CD14-positive monocyte (primary cell): ENCODE measurements at regions not wholly inside any gene's neighbourhood (a gene's known extent, or its start where the extent isn't known, plus 50 kb on each side); places are given as distances from the start of the nearest gene placed in this dataset.

Experiments used
- DNase-seq, 3 donors: peaks; one replicate each; pipeline ENCODE4 v3.0.0-alpha.2; 2011 to 2022
- H2AFZ ChIP-seq: 2 replicates; pipeline ENCODE4 v1.6.0; 2012; ENCODE audit warnings: mild to moderate bottlenecking, low read depth, low read length, inconsistent platforms; ENCODE audit not compliant: insufficient read depth, poor library complexity, severe bottlenecking
- H3K27ac ChIP-seq, 2 donors: 1 replicate in 1 of 2; 2 replicates in 1 of 2; pipeline ENCODE4 v1.5.1; 2012 to 2013; ENCODE audit warnings: low read length in 2 of 2, control low read depth in 1 of 2, inconsistent platforms in 1 of 2, low read depth in 1 of 2, mild to moderate bottlenecking in 1 of 2
- H3K27me3 ChIP-seq, 2 donors: one replicate each; pipeline versions ENCODE4 v1.6.0 to v1.6.1; 2011 to 2013; ENCODE audit warnings: low read length in 2 of 2; ENCODE audit not compliant: control insufficient read depth in 2 of 2, insufficient read depth in 2 of 2
- H3K36me3 ChIP-seq, 2 donors: replicated peaks in 1 of 2; 1 replicate in 1 of 2; 2 replicates in 1 of 2; pipeline versions ENCODE4 v1.5.1 to v1.6.1; 2012 to 2013; ENCODE audit warnings: low read length in 2 of 2, control low read depth in 1 of 2, inconsistent platforms in 1 of 2, mild to moderate bottlenecking in 1 of 2; ENCODE audit not compliant: insufficient read depth in 2 of 2, control insufficient read depth in 1 of 2
- H3K4me1 ChIP-seq, 2 donors: 1 replicate in 1 of 2; 2 replicates in 1 of 2; pipeline versions ENCODE4 v1.5.1 to v1.6.1; 2012 to 2013; ENCODE audit warnings: low read length in 2 of 2, control low read depth in 1 of 2, inconsistent platforms in 1 of 2, mild to moderate bottlenecking in 1 of 2, moderate library complexity in 1 of 2; ENCODE audit not compliant: insufficient read depth in 2 of 2, control insufficient read depth in 1 of 2
- H3K4me2 ChIP-seq: replicated peaks from 2 replicates; pipeline ENCODE3; 2012; ENCODE audit warnings: low read length, moderate library complexity, mild to moderate bottlenecking; ENCODE audit not compliant: poor library complexity, severe bottlenecking; ENCODE audit errors: extremely low read depth
- H3K4me3 ChIP-seq, 3 experiments: fragments of 200-600 bp in 1 of 3; sonication (generic) in 1 of 3; replicated peaks in 1 of 3; 1 replicate in 2 of 3; 2 replicates in 1 of 3; pipeline ENCODE4 v1.5.1; 2011 to 2013; ENCODE audit warnings: low read length in 3 of 3, mild to moderate bottlenecking in 3 of 3, control low read depth in 2 of 3, low read depth in 2 of 3, inconsistent platforms in 1 of 3, moderate library complexity in 1 of 3
- H3K79me2 ChIP-seq: 2 replicates; pipeline ENCODE4 v1.6.0; 2012; ENCODE audit warnings: mild to moderate bottlenecking, control low read depth, inconsistent platforms, low read length, moderate library complexity; ENCODE audit not compliant: insufficient read depth
- H3K9ac ChIP-seq: 2 replicates; pipeline ENCODE4 v1.6.0; 2017; ENCODE audit warnings: low read length, mild to moderate bottlenecking; ENCODE audit not compliant: insufficient read depth, poor library complexity, severe bottlenecking
- H3K9me3 ChIP-seq, 2 donors: replicated peaks in 1 of 2; 1 replicate in 1 of 2; 2 replicates in 1 of 2; pipeline versions ENCODE4 v1.5.1 to v1.6.1; 2012 to 2013; ENCODE audit warnings: low read length in 2 of 2, control low read depth in 1 of 2; ENCODE audit not compliant: control insufficient read depth in 1 of 2, insufficient read depth in 1 of 2
- H4K20me1 ChIP-seq: 2 replicates; pipeline ENCODE4 v1.6.0; 2012; ENCODE audit warnings: mild to moderate bottlenecking, low read length, control low read depth, moderate library complexity; ENCODE audit not compliant: insufficient read depth
- H3K27ac Mint-ChIP-seq, 7 donors: one replicate each; pipeline ENCODE4 v1.8.0; 2020; ENCODE audit warnings: mild to moderate bottlenecking in 7 of 7, mixed read lengths in 7 of 7, moderate library complexity in 6 of 7, inconsistent platforms in 2 of 7
- H3K27me3 Mint-ChIP-seq, 3 donors: one replicate each; pipeline ENCODE4 v1.8.0; 2021 to 2022; ENCODE audit warnings: low read depth in 3 of 3, mild to moderate bottlenecking in 3 of 3, mixed read lengths in 3 of 3, moderate library complexity in 3 of 3, inconsistent platforms in 1 of 3
- H3K36me3 Mint-ChIP-seq, 2 donors: one replicate each; pipeline ENCODE4 v1.8.0; 2020; ENCODE audit warnings: mixed read lengths in 2 of 2, inconsistent platforms in 1 of 2, mild to moderate bottlenecking in 1 of 2
- H3K4me1 Mint-ChIP-seq: one replicate; pipeline ENCODE4 v1.8.0; 2020; ENCODE audit warnings: mild to moderate bottlenecking, mixed read lengths
- H3K4me3 Mint-ChIP-seq, 2 donors: one replicate each; pipeline ENCODE4 v1.8.0; 2020; ENCODE audit warnings: mild to moderate bottlenecking in 2 of 2, mixed read lengths in 2 of 2, moderate library complexity in 1 of 2
- H3K9me3 Mint-ChIP-seq, 7 donors: one replicate each; pipeline ENCODE4 v1.8.0; 2020 to 2022; ENCODE audit warnings: mixed read lengths in 7 of 7, mild to moderate bottlenecking in 6 of 7, moderate library complexity in 6 of 7, inconsistent platforms in 2 of 7
- WGBS: methylation state at CpG from one replicate; pipeline ENCODE4 v1.1.5; 2013; ENCODE audit warnings: missing lambda C conversion rate; ENCODE audit not compliant: insufficient coverage; 5-methylcytosine and 5-hydroxymethylcytosine counted together
- intact Hi-C, 2 donors: fragments of 100-400 bp; cut with micrococcal nuclease; formaldehyde crosslinking; loops; one replicate each; pipeline versions ENCODE4 v1.15.0 to v1.15.1; 2023
- TF ChIP-seq, protein P1 (sequence below): fragments of 200-600 bp; IDR thresholded peaks from one replicate; pipeline ENCODE4 v1.8.0; 2022; ENCODE audit warnings: antibody characterized with exemption, mild to moderate bottlenecking

DNA sequence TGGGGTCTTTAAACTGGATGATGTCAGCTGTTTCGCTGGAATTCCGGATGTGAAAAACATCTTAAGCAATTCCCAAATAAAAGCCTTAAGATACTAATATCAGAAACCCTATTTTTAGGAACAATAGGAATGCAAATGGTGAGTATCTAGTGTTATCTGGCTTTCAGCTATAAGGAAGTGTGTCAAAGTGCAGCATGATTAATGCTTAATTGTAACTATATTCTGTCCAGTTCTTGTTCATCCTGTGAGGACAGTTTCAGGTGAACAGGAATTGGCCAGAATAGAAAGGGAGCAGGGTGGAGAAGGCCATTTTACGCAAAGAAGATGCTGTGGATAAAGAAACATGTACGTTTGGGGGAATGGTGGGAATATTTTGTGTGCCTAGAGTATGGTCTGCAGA, 108.2 kb downstream of the RASSF10 start:
- Histone ChIP-seq H3K27me3 (no peaks in the 10 kb centered on the region), H3K9ac (no peak overlapping the region), H3K4me1 (no peaks in the 10 kb centered on the region), H3K4me2 (no peak overlapping the region), H2AFZ (no peak overlapping the region), H3K27ac (no peak overlapping the region), H3K36me3 (no peaks in the 10 kb centered on the region), H3K4me3 (no peak overlapping the region), H3K79me2 (no peaks in the 10 kb centered on the region), H3K9me3 (no peaks in the 10 kb centered on the region), H4K20me1 (no peaks in the 10 kb centered on the region)
- Mint-ChIP-seq H3K27me3 (peaks cover 5 to 16% (median 10%) of the 10 kb centered on the region in 3 donors), H3K27ac (no peak overlapping the region), H3K4me3 (no peak overlapping the region), H3K9me3 (peaks cover 0 to 2% (median 0%) of the 10 kb centered on the region in 7 donors), H3K4me1 (peaks cover 7% of the 10 kb centered on the region), H3K36me3 (no peaks in the 10 kb centered on the region)
- intact Hi-C loops, result no loop called here
- WGBS, result 0% methylated on average over 1 of the region's 4 CpGs
- TF ChIP-seq, protein P1, sequence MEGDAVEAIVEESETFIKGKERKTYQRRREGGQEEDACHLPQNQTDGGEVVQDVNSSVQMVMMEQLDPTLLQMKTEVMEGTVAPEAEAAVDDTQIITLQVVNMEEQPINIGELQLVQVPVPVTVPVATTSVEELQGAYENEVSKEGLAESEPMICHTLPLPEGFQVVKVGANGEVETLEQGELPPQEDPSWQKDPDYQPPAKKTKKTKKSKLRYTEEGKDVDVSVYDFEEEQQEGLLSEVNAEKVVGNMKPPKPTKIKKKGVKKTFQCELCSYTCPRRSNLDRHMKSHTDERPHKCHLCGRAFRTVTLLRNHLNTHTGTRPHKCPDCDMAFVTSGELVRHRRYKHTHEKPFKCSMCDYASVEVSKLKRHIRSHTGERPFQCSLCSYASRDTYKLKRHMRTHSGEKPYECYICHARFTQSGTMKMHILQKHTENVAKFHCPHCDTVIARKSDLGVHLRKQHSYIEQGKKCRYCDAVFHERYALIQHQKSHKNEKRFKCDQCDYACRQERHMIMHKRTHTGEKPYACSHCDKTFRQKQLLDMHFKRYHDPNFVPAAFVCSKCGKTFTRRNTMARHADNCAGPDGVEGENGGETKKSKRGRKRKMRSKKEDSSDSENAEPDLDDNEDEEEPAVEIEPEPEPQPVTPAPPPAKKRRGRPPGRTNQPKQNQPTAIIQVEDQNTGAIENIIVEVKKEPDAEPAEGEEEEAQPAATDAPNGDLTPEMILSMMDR, result no peak
- DNase-seq, result no peak

DNA sequence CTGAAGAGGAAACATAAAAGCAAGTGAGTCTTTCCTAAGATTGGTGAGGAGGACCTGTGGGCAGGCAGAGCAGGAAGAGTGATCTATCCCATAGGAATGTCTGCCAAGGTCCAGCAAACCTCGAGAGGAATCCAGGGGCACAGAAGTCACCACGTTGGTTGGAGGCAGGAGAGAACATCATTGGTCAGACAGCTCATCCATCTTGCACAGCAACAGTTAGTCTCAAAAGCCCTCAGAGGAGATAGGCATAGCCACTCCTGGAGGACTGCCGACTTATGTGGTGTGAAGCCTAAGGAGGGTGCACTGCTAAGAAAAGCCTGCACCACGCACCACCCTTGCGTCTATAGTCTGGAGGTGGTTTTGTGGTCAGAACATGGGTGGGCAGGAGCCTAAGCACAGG, 109.1 kb downstream of the RASSF10 start:
- peaks cover 0 to 4% (median under 1%) of the 10 kb centered on the region in 7 donors for H3K9me3 Mint-ChIP-seq
- WGBS, result 91% methylated on average over 5 of the region's 5 CpGs
- TF ChIP-seq, protein P1, result no peak
- H3K4me2 ChIP-seq, result no peak overlapping the region
- H3K27ac ChIP-seq, result no peak overlapping the region
- intact Hi-C loops, result no loop called here
- H4K20me1 ChIP-seq, result no peaks in the 10 kb centered on the region
- H3K27me3 ChIP-seq, result no peaks in the 10 kb centered on the region
- H3K36me3 Mint-ChIP-seq, result no peaks in the 10 kb centered on the region
- H3K9me3 ChIP-seq, result no peaks in the 10 kb centered on the region
- no peak overlapping the region for H3K4me3 ChIP-seq
- H3K27me3 Mint-ChIP-seq, result peaks cover 5 to 17% (median 10%) of the 10 kb centered on the region in 3 donors
- DNase-seq, result no peak
- H3K36me3 ChIP-seq, result no peaks in the 10 kb centered on the region
- no peak overlapping the region for H3K27ac Mint-ChIP-seq
- no peaks in the 10 kb centered on the region for H3K79me2 ChIP-seq
- H3K4me3 Mint-ChIP-seq, result no peak overlapping the region
- H3K9ac ChIP-seq, result no peak overlapping the region
- no peaks in the 10 kb centered on the region for H3K4me1 Mint-ChIP-seq
- H2AFZ ChIP-seq, result no peak overlapping the region
- H3K4me1 ChIP-seq, result no peaks in the 10 kb centered on the region
